Left cardiac atrium (tissue), 4 donors: ENCODE measurements at regions not wholly inside any gene's neighbourhood (a gene's known extent, or its start where the extent isn't known, plus 50 kb on each side); places are given as distances from the start of the nearest gene placed in this dataset.
"Not testable (repeated sequence)": the region's sequence is repeated elsewhere in the genome, so short reads cannot be mapped to it uniquely, and the experiment has no call there.

ENCODE experiments used
- ATAC-seq, 2 donors: fragments of 200-7000 bp; cut with Tn5 transposase; one replicate each; pipeline ENCODE4 v1.9.1; 2020; ENCODE audit warnings: mild to moderate bottlenecking in 2 of 2, moderate library complexity in 2 of 2
- DNase-seq: peaks from one replicate; pipeline ENCODE4 v3.0.0-alpha.2; 2020
- intact Hi-C, 2 donors: fragments of 100-400 bp; cut with DNase I; formaldehyde crosslinking; loops; one replicate each; pipeline versions ENCODE4 v1.14.1 to v1.15.1; 2022 to 2023
- donor health status: DM: no; HTN: yes; CAD: no.
- donor health status: DM: no; HTN: yes; CAD: no; lungs with severe emphysema.
- donor health status: DM: yes; HTN: yes; CAD: no.
- donor health status: Dilated cardiomyopathy.

DNA sequence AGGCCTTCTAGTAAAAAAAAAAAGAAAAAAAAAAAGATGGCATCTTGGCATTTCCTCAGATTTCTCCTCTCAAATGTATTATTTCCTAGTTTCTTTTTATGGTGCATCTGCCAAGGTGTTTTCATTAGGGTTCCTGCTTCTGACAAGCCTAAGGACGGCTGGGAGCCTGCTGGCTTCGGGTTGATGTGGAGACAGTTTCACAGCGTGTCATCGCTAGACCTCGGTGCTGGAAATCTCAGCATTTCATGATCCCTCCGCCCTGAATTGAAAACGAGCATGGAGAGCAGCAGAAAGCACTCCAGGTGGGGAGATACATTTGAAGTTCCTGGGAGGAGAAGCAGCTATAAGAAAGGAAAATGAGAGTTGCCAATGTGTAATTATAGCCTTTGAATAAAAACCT lies 283.9 kb upstream of the CNTN5 start:
- intact Hi-C loops: no loop called here
- ATAC-seq: no peak
- DNase-seq: no peak

DNA sequence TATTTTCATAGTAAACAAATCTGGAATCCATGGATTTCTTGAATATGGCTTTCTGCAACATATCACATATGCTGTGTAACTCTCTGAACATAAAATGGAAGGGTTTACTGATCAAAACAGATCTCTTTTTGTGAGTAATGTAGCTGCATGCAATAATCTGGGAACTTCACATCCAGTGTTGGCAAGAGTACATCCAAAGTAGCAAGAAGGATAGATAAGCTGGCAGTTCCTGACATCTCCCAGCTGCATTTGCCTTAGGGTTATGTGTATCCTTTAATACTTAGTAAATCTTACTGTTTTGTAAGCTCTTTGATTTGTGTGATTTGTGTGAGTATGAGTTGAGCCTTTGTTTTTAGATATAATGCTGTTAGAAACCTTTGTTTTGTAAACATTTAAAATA lies 280.4 kb upstream of the CNTN5 start:
- peak; percentile 61 to 67 for ATAC-seq
- no peak for DNase-seq
- intact Hi-C loops: no loop called here

DNA sequence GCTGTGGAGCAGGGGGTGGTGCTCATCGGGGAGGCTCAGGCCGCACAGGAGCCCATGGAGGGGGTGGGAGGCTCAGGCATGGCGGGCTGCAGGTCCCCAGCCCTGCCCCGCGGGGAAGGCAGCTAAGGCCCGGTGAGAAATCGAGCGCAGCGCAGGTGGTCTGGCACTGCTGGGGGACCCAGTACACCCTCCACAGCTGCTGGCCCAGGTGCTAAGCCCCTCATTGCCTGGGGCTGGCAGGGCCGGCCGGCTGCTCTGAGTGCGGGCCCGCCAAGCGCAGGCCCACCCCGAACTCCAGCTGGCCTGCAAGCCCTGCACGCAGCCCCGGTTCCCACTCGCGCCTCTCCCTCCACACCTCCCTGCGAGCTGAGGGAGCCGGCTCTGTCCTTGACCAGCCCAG lies 257.3 kb upstream of the CNTN5 start:
- ATAC-seq, DNase-seq: not testable (repeated sequence)

DNA sequence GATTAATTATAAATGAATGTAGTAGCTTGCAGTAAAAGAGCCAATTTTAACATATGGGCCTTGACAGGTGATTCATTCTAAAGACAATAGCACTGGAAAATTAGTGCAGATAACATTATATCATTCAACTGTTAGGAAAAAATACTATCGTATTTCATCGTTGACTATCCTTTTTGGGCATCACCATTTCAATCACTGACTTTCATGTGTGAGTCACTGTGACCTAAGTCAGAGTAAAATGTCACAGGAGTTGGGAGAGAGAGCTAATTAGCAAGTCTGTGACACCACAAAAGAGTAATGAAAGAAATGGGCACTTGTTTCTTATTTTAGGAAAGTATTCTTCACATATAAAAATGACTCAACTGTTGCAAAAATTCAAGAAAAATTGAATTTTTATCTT lies 253.8 kb upstream of the CNTN5 start:
- no peak for DNase-seq
- intact Hi-C loops: no loop called here
- no peak for ATAC-seq

More for the DNA sequence above, 257.3 kb upstream of the CNTN5 start:
- intact Hi-C loops: not testable (repeated sequence)

DNA sequence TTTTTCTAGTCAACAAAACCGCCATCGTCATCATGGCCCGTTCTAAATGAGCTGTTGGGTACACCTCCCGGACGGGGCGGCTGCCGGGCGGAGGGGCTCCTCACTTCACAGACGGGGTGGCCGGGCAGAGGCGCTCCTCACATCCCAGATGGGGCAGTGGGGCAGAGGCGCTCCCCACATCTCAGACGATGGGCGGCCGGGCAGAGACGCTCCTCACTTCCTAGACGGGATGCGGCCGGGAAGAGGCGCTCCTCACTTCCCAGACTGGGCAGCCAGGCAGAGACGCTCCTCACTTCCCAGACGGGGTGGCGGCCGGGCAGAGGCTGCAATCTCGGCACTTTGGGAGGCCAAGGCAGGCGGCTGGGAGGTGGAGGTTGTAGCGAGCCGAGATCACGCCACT lies 250.7 kb upstream of the CNTN5 start:
- intact Hi-C loops, ATAC-seq, DNase-seq: not testable (repeated sequence)

DNA sequence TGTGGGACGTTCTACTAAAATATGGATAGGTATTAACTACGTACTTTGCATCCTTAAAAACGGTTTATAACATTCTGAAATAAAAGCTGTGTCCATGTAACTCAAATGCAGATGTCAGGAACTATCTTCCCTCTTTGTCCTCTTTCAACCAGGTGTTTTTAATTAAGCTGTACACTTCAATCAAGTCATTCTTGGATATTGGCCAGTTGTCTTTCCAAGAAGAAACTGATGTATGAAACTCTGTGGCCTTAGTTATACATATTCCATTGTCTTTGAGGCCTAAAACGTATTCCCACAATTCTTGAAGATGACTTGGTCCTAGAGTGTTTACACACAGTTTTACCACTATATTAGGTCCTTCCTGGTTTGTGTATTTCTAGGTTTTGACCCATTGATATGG lies 249.0 kb upstream of the CNTN5 start:
- no peak for ATAC-seq
- no peak for DNase-seq
- intact Hi-C loops: no loop called here

DNA sequence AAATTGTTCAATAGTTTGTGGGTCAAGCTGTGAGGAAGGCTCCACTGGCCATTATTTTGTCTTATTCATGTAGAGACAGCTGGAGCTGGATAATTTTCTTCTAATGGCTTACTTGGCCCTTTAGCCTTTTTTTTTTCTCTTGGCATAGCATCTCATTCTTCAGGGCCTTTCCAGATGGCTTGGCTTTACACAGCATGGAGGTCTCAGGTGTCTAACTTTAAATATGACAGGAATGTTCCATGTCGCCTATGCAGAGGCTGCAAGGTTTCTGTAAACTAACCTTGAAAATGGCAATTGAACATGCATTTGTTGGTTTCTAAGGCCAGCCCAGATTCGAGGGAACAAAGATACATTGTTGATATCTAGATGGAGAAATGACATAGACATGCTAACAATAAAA lies 247.9 kb upstream of the CNTN5 start:
- DNase-seq (no peak), ATAC-seq (no peak)
- intact Hi-C loops: no loop called here

DNA sequence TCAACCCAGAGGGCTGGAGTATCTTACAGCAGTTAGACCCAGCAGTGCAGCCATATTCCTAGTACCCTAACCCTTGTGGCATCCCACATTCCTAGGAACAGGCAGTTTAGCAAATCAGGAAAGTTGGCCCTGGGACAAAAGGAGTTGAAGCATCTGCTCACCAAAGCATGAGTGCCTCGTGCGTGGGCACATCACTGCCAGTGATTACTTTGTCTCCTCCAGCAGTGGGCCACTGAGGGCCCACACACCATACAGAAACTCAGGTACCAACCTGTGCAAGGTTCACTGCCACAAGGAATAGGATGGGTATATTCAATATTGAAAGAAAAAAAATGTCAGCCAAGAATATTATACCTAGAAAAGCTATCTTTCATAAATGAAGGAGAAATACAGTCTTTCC lies 227.5 kb upstream of the CNTN5 start:
- no peak for DNase-seq
- intact Hi-C loops: no loop called here
- no peak for ATAC-seq

DNA sequence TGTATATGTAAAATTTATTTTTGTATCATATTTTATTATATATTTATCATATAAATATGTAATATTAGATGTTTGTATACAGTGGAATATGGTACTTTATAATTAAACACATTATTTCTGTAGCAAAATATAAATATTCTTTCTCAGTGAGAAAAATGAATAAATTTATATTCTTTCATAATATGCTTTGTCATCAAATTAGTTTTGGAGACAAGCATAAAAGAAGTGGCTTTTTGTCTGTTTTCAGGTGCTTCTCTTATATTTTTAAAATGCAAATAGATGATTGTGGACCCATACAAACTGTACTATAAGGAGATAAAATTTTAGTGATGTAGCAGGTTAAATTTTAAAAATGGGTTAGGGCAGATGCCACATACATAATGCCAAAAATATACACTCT lies 222.4 kb upstream of the CNTN5 start:
- ATAC-seq: no peak
- intact Hi-C loops: no loop called here
- DNase-seq: no peak

DNA sequence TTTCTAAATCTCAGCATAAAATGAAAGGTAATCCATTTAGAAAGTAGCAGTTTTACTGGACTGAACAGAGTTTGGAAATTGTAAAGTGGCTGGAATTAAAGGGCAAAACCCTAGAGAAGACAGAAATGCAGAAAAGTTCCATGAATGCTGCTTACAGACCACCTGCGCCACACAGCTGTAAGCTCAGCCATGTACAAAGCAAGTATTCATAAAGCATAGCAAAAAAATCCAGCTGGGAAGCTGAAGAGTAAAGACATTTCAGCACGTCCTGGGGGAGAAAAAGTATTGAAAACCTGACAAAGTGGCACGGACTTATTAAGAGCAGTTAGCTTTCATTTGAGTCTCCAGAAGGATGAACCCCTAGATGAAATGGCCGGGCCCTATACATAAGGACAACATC lies 220.1 kb upstream of the CNTN5 start:
- intact Hi-C loops: no loop called here
- DNase-seq (no peak), ATAC-seq (no peak)

DNA sequence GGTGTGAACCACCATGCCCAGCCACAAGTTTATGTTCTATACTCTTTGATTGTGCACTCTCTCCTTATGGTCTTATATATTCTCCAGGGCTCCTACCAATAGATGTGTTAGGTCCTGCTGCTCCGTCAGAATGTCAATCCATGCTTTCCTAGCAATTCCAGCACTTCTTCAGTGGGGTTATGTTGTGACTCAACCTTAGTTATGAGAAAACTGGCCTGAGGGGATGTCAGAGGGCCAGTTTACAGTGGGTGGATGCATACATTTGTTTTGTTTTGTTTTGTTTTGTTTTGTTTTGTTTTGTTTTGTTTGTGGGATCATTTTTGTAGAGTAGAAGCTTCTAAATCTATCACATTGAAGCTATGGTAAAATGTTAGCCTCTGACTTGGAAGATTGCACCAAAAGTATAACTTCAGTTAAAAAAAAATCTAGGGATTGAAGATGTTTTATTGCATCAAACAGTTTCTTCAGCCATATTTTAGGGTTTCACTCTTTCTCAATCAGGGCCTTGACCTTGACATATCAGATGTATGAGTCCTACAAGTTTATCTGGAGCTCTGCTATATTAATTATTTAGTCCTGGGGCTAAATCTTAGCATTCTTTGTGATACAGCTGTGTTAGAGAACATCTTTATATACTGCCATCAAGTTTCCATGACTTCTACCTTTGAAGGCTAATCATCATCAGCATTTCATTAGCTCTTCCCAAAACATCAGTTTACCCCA lies 191.6 kb upstream of the CNTN5 start:
- DNase-seq (no peak), ATAC-seq (no peak)
- intact Hi-C loops: no loop called here

DNA sequence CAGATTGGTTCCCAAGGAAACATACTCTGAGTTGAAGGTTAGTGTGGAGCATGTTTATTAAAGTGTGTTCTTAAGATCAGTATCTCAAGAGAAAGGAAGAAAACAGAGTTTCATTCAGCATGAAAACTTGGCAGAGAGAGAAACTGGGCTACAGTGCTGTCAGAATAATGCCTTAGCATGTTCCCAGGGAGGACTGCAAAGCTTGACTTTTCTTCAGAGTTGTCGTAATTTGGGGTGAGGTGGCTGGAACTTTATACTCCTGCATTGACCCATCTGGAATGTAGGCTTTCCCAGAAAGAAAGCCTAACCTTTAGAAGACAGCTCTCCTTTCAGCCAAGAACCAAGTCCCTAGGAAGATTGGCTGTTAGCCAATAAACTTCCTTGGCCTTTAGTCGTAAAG lies 190.8 kb upstream of the CNTN5 start:
- intact Hi-C loops: no loop called here
- ATAC-seq: no peak

DNA sequence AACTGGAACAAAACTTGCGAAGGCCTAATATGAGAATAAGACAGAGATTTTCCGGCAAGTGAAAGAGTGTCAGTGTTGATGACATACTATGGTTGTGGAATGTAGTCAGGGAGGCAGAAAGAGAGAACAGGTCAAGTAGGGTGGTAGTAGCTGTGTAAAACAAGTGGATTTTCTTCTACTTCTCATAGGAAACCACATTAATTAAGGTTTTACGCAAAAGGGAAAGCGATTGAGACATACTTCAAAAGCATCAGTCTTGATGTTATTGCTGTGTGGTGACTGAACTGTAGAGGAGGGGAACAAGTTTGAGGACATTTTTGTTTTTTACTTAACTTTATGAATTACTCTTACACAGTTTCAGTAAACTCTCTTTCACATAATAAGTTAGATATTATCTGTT lies 186.0 kb upstream of the CNTN5 start:
- intact Hi-C loops: no loop called here
- no peak for ATAC-seq

More for the DNA sequence above, 190.8 kb upstream of the CNTN5 start:
- no peak for DNase-seq

DNA sequence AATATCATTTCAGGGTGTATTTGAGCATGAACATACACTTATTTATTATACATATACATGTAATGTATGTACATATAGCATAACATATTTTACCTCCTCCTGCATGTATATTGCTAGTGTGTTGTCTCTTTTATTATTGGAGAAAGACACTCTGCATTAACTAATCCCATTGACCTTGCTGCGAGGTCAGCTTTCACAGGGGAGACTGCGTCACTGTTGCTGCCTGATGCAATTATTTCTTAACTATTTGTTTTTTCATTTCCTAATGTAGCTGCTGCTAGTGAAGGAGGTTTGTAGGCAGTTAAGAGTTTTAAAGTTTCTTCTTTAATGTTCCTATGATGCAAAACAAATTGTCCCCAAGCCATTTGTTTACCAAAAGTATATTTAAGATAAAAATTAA lies 185.4 kb upstream of the CNTN5 start:
- ATAC-seq: no peak
- no peak for DNase-seq
- intact Hi-C loops: no loop called here

More for the DNA sequence above, 186.0 kb upstream of the CNTN5 start:
- DNase-seq: no peak

DNA sequence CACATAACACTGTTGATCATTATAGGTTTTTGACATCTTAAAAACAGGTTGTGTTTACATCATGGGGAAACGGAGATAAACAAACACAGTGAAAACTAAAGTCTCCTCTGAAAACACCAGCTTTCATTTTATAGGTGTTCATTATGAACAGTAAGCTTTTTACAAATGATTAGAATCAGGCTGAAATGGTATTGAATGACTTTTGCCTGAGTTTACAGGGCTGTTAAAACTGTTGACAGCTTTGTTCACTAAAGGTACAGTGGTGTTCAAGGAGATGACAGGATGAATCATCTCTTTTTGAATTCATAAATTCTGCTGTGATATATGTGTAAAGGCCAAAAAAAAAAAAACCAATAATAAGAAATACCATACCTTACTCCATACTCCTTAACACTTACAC lies 184.6 kb upstream of the CNTN5 start:
- ATAC-seq (no peak), DNase-seq (no peak)
- intact Hi-C loops: no loop called here

DNA sequence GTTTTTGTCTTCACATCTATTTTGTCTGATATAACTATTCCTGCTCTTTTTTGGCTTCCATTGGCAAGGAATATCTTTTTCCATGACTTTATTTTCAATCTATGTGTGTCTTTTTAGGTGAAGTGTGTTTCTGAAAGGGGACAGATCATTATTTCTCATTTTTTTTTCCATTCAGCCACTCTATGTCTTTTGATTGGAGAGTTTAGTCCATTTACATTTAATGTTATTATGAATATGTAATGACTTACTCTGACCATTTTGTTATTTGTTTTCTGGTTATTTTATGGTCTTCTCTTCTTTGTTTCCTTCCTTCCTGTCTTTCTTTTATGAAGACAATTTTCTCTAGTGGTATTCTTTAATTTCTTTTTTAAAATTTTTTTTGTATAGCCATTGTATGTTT lies 178.6 kb upstream of the CNTN5 start:
- no peak for DNase-seq
- intact Hi-C loops: no loop called here
- ATAC-seq: no peak

DNA sequence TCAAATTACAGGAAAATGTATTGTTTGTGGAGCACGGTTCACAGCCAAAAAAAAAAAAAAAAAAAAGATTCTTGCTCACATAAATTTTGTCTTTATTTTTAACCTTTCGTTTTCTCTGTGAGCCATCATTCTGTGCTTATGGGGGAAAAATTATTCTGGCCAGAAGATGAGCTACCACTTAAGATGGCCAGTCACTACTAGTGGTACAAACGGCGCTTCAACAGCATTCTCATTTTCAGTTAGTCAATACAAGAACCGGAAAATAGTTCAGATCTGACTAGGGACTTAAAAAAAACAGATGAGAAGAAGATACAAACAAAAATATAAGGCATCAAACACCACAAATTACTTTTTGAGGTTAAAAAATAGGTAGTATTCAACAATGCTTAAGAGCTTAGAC lies 158.6 kb upstream of the CNTN5 start:
- ATAC-seq: no peak
- intact Hi-C loops: no loop called here

DNA sequence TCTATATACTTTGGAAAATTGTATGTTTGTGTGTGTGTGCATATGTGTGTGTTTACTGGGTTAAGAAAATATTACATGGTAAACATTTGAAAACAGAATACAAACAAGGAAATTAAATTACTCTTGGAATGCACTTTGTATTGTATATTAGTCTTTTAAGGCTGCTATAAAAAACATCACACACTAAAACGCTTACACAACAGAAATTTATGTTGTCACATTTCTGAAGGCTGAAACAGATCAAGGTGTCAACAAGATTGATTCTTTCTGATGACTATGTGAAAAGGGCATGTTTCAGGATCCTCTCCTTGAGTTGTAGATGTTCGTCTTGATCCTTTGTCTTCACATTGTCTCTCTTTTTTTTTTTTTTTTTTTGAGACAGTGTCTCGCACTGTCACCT lies 149.1 kb upstream of the CNTN5 start:
- DNase-seq: no peak
- intact Hi-C loops: no loop called here
- ATAC-seq: no peak

More for the DNA sequence above, 158.6 kb upstream of the CNTN5 start:
- no peak for DNase-seq

DNA sequence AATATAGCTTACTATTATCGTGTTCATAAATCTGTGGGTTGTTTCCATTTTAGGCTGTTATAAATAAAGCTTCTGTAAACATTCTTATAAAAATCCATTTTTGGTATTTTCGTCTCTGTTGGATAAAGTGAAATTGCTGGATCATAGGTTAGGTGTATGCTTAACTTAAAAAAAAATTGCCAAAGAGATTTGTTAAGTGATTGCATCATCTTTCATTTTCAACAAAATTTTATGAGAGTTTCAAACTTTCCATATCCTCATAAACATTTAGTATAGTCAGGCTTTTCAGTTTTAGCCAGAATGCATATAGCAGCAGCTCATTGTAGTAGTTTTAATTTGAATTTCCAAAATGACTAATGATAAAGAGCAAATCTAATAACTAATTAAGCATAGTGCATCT lies 146.7 kb upstream of the CNTN5 start:
- no peak for DNase-seq
- intact Hi-C loops: no loop called here
- no peak for ATAC-seq

DNA sequence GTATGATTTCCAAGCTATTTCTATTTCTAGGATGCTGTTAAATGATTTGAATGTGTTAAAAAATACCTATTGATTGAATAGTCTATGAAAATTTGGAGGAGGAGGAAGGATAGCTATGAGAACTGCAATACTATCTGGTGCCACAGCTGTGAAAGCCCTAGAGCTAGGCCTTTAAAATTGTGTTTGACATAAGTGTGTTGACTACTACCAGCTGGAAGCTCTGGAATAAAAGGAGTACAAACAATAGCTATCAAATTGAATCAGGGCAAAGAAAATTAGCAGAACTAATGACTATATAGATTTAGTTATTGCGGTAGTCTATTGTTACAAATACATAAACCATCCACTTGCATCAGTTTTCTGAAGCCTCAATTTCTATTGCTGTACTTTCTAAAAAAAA lies 124.8 kb upstream of the CNTN5 start:
- intact Hi-C loops: no loop called here
- DNase-seq (no peak), ATAC-seq (no peak)

DNA sequence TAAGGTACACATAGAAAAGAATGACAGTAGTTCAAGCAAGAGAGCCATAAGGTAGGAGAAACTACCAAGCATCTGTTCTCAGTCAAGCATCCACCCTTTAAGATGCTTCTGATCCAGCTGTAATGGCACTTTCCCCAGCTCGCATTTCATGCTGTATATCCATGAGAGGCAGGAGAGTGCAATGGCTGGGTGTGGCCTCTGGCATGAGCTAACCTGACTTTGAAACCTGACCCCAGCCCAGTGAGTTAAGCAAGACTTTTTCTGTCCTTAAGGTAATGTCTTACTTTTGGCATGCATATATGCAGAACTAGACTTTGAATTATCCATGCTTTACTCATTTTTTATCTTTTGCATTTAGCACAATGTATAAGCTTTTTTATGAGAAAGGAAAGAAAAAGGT lies 79.8 kb upstream of the CNTN5 start:
- DNase-seq: no peak
- intact Hi-C loops: no loop called here
- ATAC-seq: no peak

DNA sequence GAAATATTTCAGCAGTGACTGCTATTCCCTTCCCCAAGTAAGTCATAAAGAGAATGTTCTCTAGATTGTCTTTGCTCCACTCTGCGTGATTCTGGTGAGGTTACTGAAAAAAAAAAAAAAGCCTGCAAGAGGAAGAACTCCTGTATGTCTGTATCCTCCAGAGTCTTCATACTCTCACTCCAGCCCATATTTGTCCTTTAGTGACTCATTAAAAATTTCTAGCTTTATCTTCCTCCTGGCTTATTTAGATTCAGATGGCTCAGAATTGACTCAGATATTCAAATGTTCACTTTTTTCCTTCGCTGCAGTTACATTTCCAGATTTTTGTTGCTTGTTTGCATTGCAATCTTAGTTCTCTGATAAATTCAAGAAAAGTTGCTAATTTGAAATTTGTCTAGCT lies 76.3 kb upstream of the CNTN5 start:
- intact Hi-C loops: no loop called here
- ATAC-seq (no peak), DNase-seq (no peak)
